SK-N-MC (cell line): ENCODE measurements at regions not wholly inside any gene's neighbourhood (a gene's known extent, or its start where the extent isn't known, plus 50 kb on each side); places are given as distances from the start of the nearest gene placed in this dataset.

ENCODE experiments used
- DNase-seq: peaks from one replicate; pipeline ENCODE4 v3.0.0-alpha.2; 2011; ENCODE audit warnings: low read depth, low spot score
- H3K27ac ChIP-seq: fragments of 200-600 bp; sonication (generic); 2 replicates; pipeline ENCODE4 v1.5.1; 2016; ENCODE audit warnings: mixed run types
- H3K36me3 ChIP-seq: fragments of 200-600 bp; sonication (generic); 2 replicates; pipeline ENCODE4 v1.6.1; 2017; ENCODE audit warnings: antibody characterized with exemption, low read length, mixed read lengths; ENCODE audit not compliant: insufficient read depth
- H3K4me3 ChIP-seq: fragments of 200-600 bp; sonication (generic); 2 replicates; pipeline ENCODE4 v1.5.1; 2016
- H3K9ac ChIP-seq: fragments of 200-600 bp; sonication (generic); 2 replicates; pipeline ENCODE4 v1.8.0; 2017; ENCODE audit warnings: mixed run types, mixed read lengths; ENCODE audit not compliant: insufficient read length
- H3K9me3 ChIP-seq: fragments of 200-600 bp; sonication (generic); 2 replicates; pipeline ENCODE4 v1.6.1; 2017; ENCODE audit warnings: low read depth, mild to moderate bottlenecking, antibody characterized with exemption, low read length, moderate library complexity, mixed read lengths
- EZH2 ChIP-seq: fragments of 200-600 bp; sonication (generic); IDR thresholded peaks from one replicate; pipeline ENCODE4 v1.6.1; 2017; ENCODE audit warnings: antibody characterized with exemption
- FOXP2 ChIP-seq: optimal IDR thresholded peaks from 2 replicates; pipeline ENCODE3; 2011; ENCODE audit warnings: mild to moderate bottlenecking, moderate library complexity; ENCODE audit not compliant: insufficient read depth; ENCODE audit errors: extremely low read length, control extremely low read depth
- POLR2AphosphoS5 ChIP-seq: IDR thresholded peaks from 2 replicates; pipeline ENCODE4 v1.6.1; 2012; ENCODE audit warnings: mild to moderate bottlenecking, low read depth, low read length, borderline replicate concordance

GRCh38 chr4:56092540-56092939 is 143.8 kb downstream of the CEP135 start:
- no peak for DNase-seq
- Histone ChIP-seq H3K9ac (no peak overlapping the region), H3K27ac (no peak overlapping the region), H3K9me3 (no peaks in the 10 kb centered on the region), H3K4me3 (no peak overlapping the region), H3K36me3 (no peaks in the 10 kb centered on the region)
- TF ChIP-seq FOXP2 = no peak
- no peak for TF ChIP-seq POLR2AphosphoS5

- Histone ChIP-seq H3K9me3 (no peaks in the 10 kb centered on the region), H3K4me3 (no peak overlapping the region), H3K9ac (no peak overlapping the region), H3K27ac (no peak overlapping the region), H3K36me3 (no peaks in the 10 kb centered on the region)
- no peak for DNase-seq
- no peak for TF ChIP-seq EZH2
- no peak for TF ChIP-seq POLR2AphosphoS5
- TF ChIP-seq FOXP2 = no peak
Observed at GRCh38 chr4:56086561-56086960, 137.8 kb downstream of the CEP135 start.

GRCh38 chr4:56086073-56086541 is 137.4 kb downstream of the CEP135 start:
- Histone ChIP-seq H3K36me3 (no peaks in the 10 kb centered on the region), H3K27ac (no peak overlapping the region), H3K4me3 (0 out of 2 replicates have a peak overlapping the region, but pooled peaks have one; percentile 31), H3K9ac (no peak overlapping the region), H3K9me3 (no peaks in the 10 kb centered on the region)
- DNase-seq = no peak
- TF ChIP-seq EZH2 (no peak), POLR2AphosphoS5 (no peak), FOXP2 (no peak)

- Histone ChIP-seq H3K9me3 (no peaks in the 10 kb centered on the region), H3K36me3 (no peaks in the 10 kb centered on the region), H3K27ac (no peak overlapping the region), H3K4me3 (no peak overlapping the region), H3K9ac (no peak overlapping the region)
- DNase-seq = no peak
- no peak for TF ChIP-seq EZH2
- TF ChIP-seq FOXP2 = no peak
- no peak for TF ChIP-seq POLR2AphosphoS5
Observed at GRCh38 chr4:56085275-56085674, 136.5 kb downstream of the CEP135 start.

- Histone ChIP-seq H3K4me3 (no peak overlapping the region), H3K27ac (no peak overlapping the region), H3K36me3 (no peaks in the 10 kb centered on the region), H3K9me3 (no peaks in the 10 kb centered on the region), H3K9ac (no peak overlapping the region)
- DNase-seq = no peak
- TF ChIP-seq EZH2 = no peak
- TF ChIP-seq POLR2AphosphoS5 = no peak
- TF ChIP-seq FOXP2 = no peak
Observed at GRCh38 chr4:56084851-56085250, 136.1 kb downstream of the CEP135 start.
